SHP77 (cell line): ENCODE measurements at regions not wholly inside any gene's neighbourhood (a gene's known extent, or its start where the extent isn't known, plus 50 kb on each side); places are given as distances from the start of the nearest gene placed in this dataset.
"Not testable (repeated sequence)": the region's sequence is repeated elsewhere in the genome, so short reads cannot be mapped to it uniquely, and the experiment has no call there.

Experiments
- DNase-seq, 2 experiments: peaks; one replicate each; lab custom pipeline; 2025; lab: John Stamatoyannopoulos, UW

DNA sequence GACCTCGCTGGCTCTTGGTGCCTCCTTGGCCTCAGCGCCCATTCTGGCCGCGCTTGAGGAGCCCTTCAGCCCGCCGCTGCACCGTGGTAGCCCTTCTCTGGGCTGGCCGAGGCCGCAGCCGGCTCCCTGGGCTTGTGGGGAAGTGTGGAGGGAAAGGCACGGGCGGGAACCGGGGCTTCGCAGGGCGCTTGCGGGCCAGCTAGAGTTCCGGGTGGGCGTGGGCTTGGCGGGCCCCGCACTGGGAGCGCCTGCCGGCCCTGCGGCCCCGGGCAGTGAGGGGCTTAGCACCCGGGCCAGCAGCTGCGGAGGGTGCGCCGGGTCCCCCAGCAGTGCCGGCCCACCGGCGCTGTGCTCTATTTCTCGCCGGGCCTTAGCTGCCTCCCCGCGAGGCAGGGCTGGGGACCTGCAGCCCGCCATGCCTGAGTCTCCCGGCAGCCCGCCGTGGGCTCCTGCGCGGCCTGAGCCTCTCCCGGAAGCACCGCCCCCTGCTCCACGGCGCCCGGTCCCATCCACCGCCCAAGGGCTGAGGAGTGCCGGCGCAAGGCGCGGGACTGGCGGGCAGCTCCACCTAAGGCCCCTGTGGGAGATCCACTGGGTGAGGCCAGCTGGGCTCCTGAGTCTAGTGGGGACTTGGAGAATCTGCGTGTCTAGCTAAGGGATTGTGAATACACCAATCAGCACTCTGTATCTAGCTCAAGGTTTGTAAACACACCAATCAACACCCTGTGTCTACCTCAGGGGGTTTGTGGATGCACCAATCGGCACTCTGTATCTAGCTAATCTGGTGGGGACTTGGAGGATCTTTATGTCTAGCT is 141.1 kb downstream of the SLCO4C1 start:
- not testable (repeated sequence) for DNase-seq

- no peak for DNase-seq
Observed at GRCh38 chr5:102154291-102154690, 141.8 kb downstream of the SLCO4C1 start.

DNA sequence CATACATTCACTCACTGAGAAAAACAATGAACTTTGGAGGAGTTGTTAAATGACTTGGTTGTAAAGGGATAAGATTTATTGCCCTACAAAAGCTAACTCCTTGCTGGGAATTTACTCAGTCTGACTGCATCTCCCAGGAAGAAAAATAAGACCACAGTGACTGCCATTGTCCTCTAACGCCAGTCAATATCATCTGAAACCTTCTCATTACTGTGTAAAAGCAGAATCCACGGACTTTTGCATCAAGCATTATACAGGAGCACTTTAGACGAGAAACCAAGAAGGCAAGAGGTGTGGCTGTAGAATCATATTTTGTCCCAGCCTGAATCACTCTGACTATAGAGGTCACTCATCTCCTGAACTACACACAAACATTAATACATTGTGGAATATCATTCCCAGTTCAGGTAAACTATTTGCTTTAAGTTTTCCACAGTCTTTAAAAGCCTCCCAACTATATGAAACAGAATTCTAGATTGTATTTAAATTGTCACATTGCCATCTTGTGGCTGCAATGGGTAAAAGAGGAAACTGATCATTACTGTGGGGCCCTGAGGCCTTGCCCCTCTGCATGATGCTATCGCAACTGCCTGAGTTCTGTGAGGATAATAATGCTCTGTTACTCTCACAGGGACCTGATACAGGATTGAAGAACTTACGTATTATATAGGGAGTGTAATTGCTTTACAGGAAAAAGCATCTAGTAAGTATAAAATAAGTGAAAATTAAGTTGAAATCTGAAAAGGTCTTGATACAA is 142.9 kb downstream of the SLCO4C1 start:
- DNase-seq = peak; percentile 46 to 49

DNA sequence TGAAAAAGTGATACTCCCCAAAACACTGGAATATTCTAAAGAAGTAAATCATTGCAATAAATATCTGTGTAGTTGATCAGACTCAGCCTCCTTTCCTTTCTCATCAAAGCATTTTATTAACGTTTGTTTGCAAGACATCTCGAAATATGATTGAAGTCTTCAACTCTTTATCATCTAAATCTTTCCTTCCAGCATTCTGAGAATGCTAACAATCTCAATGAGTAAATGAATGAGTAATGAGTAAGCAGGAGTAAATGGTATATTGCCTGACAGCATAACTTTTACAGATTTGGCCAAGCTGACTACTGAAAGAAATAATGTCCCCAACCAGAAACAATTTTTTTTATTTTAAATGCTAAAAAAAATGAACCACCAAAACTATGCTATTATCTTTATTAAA is 157.1 kb downstream of the SLCO4C1 start:
- no peak for DNase-seq

- no peak for DNase-seq
Observed at GRCh38 chr5:102138243-102138653, 157.8 kb downstream of the SLCO4C1 start.

GRCh38 chr5:102130890-102131289 is 165.2 kb downstream of the SLCO4C1 start:
- DNase-seq = no peak

DNA sequence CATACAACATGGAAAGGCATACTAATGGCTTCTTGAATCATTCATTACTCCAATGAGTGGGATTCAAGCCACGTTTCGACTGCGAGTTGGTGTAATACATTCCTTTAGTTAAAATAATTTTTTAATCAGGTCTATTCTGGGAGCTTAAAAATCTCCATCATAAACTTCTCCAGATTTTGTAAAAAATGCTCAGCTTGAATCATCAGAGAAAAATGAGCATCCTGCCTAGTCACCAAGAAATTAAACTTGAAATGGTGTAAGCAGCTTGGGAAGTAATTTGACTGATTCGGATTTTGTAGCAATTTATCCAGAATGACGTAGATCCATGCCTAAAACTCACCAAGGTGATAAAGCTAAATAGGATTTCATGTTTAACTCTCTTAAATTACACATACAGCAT is 165.7 kb downstream of the SLCO4C1 start:
- no peak for DNase-seq

DNA sequence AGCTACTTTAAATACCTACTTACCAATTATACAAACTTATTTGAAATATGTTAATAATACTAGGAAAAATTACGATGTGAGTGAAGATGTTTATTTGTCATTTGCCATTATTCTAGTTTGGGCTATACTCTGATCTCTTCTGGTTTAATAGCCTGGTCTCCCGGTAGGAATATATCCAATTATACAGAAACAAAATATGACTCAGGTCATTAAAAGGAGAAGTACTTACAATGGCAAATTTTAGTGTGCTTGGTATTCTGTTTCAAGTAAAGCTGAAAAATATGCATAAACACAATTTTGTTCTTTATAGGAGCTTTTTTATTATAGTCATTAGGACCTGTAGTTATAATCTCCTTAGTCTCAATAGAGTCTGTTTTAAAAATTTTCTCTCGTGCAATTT is 176.8 kb downstream of the SLCO4C1 start:
- DNase-seq = no peak

DNA sequence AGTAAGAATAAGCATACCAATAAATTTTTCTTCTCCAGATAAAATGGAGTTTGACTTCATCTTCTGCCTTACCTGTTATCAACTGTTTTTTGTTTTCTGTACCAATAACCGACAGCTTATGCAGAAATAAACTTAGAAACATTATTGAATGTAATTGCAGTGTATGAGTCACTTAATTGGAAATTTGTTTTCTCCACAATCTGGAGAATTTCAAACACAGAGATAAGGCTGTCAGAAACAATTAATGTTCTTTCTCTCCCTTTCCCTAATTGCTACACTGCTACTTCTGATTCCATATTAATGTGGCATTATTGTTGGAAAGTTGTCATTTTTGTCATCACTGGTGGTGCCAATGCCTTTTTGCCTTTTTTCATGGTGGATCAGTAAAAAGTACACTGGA is 180.3 kb downstream of the SLCO4C1 start:
- no peak for DNase-seq

GRCh38 chr5:102114525-102115069 is 181.5 kb downstream of the SLCO4C1 start:
- no peak for DNase-seq

DNA sequence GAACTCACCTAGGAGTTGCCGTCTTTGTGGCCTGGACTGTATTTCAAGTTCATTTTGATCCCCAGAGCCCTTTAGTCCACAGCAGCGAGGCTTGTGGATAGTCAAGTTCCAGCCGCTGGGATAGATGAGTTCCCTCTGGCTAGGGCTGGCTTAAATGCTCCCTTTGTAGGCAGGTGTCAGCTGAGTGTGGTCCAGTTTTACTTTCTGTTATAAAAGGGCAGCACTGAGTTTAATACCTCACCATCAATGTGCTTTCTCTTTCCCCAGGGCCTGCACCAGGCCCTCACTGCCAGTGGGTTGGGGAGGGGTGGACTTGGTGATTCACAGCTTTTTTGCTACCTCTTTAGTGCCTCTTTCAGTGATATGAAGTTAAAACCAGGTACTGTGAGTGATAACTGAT is 188.2 kb downstream of the SLCO4C1 start:
- DNase-seq = no peak

DNA sequence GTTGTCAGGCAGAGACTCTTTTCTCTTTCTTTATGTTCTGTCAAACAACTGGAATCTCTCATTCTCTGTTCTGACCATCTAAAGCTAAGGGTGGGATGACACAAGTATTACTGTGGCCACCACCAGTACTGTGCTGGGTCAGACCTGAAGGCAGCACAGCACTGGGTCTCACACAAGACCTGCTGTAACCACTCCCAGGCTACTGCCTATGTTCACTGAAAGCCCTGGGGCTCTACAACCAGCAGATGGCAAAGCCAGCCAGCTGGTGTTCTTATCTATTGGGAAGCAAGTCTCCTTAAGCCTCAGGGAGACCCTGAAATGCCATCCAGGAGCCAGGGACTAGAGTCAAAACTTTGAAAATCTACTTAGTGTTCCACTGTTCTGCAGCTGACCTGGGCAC is 189.5 kb downstream of the SLCO4C1 start:
- no peak for DNase-seq

- peak; percentile 30 to 45 for DNase-seq
Observed at GRCh38 chr5:102099766-102100331, 196.2 kb downstream of the SLCO4C1 start.

- DNase-seq = not testable (repeated sequence)
Observed at GRCh38 chr5:102099083-102099482, 197.0 kb downstream of the SLCO4C1 start.

- DNase-seq = not testable (repeated sequence)
Observed at GRCh38 chr5:102098606-102099005, 197.5 kb downstream of the SLCO4C1 start.

DNA sequence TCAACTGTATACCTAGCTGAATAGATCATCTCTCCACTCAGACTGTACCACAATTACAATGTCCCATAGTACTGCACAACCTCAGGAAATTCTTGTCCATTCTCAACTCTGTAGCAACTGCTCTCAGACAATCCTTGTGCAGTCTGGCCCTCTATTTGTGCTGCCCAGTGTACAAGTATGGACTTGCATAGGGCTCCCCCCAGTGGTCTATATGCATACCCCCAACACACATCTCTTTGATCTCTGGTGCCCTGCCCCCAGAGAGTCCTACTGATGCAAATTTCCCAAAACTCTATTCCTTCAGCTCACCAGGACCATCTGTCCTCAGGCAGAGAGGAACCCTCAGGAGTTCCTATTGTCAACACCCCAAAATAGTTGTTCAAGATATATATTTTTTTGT is 205.3 kb downstream of the SLCO4C1 start:
- peak; percentile 76 to 80 for DNase-seq

DNA sequence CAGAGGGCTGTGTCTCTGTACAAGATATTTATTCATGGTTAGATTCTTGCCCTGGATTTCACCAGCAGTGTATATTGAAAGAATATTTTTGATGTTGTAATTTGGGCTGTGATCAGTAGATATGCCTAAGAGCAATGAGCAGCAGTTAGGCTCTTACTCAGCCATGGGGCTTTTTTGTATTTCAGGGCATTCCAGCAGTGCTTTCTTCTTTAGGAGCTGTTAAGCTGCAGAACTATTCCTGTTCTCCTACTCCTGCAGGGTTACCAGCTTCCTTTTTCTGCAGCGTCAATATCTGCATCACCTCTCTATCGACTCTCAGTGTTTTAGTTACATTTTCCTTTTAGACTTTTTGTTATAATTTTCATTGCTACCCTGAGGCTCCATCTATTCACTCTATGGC is 206.2 kb downstream of the SLCO4C1 start:
- DNase-seq = no peak

- DNase-seq = no peak
Observed at GRCh38 chr5:102087906-102088305, 208.2 kb downstream of the SLCO4C1 start.

GRCh38 chr5:102080288-102080687 is 215.8 kb downstream of the SLCO4C1 start:
- no peak for DNase-seq

DNA sequence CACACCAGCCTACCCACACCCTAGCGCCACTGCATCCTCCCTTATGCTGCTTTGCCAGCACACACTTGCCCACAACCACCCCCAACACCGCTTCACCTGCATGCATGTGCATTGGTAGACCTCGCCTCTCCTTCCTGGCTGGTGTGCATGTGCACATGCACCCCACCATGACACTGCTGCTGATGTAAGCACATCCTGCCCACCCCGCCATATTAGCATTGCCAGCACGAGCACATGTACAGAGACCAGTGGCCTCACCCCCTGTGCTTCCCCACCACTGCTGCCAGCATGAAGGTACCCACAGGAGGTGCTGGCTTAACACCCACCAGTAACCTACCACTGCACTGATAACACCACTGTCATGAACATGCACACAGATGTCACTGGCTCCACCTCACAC is 218.2 kb downstream of the SLCO4C1 start:
- DNase-seq = no peak

GRCh38 chr5:102069974-102070373 is 226.1 kb downstream of the SLCO4C1 start:
- DNase-seq = no peak

DNA sequence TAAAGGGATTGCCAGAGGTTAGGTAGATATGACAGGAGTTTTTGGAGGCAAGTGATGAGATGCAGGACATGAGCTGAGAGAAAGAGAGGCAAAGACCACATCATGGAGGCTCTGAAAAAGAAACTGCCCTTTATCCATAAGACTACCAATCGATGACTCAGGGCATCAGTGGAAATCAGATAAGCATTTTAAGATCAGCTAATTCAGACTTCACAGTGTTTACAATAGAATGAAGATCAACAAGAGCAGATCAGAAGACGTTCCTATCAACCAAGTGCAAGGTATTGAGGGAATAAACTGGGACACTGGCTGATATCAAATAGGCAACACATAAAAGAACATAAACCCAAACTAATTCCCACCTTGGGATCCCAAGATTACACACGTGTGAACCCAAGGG is 227.2 kb downstream of the SLCO4C1 start:
- DNase-seq = no peak

DNA sequence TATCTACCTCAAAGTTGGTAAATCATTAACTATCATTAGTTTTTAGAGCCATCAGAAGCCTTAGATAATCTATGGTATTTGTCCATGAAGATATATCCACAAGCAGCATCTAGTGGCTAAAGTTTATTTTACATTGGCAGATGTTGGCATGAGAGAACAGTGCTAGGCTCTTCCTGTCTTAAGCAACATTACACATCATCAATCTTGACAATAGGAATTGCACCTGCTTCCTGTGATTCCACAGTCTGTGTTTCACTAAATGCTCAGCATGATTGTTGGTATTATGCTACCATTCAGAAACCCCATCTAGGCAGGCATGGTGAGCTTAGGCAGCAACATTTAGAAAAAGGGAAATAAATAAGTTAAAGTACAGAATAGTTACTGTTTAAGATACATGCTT is 246.6 kb downstream of the SLCO4C1 start:
- DNase-seq = peak; percentile 88 to 92
